Ovary (tissue), 3 donors: ENCODE measurements at regions not wholly inside any gene's neighbourhood (a gene's known extent, or its start where the extent isn't known, plus 50 kb on each side); places are given as distances from the start of the nearest gene placed in this dataset.

Experiments used
- CTCF ChIP-seq, 3 donors: fragments of 450-650 bp in 2 of 3; fragments of 200-600 bp in 1 of 3; IDR thresholded peaks; one replicate each; pipeline versions ENCODE4 v1.5.1 to v1.8.0; 2016 to 2022; ENCODE audit warnings: antibody characterized with exemption in 3 of 3, mild to moderate bottlenecking in 1 of 3
- POLR2A ChIP-seq: fragments of 450-650 bp; IDR thresholded peaks from one replicate; pipeline ENCODE4 v1.6.1; 2017; ENCODE audit warnings: antibody characterized with exemption, mild to moderate bottlenecking, moderate library complexity
- donor health status: DM: no; HTN: no; CAD: no.

- no peak for TF ChIP-seq CTCF (IDR thresholded peaks at IDR 0.05)
- no peak for TF ChIP-seq POLR2A
Measured at GRCh38 chr6:9927275-9927674, 487.6 kb downstream of the TFAP2A start.
